ENCODE measurements at regions not wholly inside any gene's neighbourhood (a gene's known extent, or its start where the extent isn't known, plus 50 kb on each side); places are given as distances from the start of the nearest gene placed in this dataset.

DNA sequence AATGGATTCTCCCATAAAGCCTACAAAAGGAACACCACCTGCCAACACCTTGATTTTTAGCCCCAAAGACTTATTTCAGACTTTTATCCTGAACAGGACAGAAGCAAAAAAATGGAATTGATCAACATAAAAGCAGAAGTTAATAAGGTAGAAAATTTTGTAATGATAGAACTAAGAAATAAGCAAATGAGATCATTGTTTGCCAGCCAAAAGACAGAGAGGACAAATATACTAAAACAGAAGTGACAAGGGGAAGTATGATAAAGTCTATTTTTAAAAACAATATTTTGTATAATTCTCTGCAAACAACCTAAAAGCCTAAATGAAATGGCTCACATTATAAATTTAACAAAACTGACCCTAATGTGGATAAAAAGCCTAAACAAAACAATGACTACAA is 110.5 kb upstream of the PRSS3 start:
- Histone ChIP-seq H3K36me3 (ENCODE audit: insufficient read depth, low read length) (no peaks in the 10 kb centered on the region), H2AFZ (ENCODE audit: low read length) (no peak overlapping the region), H3K4me2 (ENCODE audit: low read length) (no peak overlapping the region), H3K9me3 (ENCODE audit: low read length) (no peaks in the 10 kb centered on the region), H3K4me1 (ENCODE audit: insufficient read depth, low read length, poor library complexity, severe bottlenecking) (no peaks in the 10 kb centered on the region), H3K79me2 (ENCODE audit: insufficient read depth, low read depth, low read length) (no peaks in the 10 kb centered on the region), H3K27ac (ENCODE audit: low read depth, low read length, poor library complexity, severe bottlenecking) (no peak overlapping the region), H3K9me2 (ENCODE audit: insufficient read depth, low read length) (no peaks in the 10 kb centered on the region), H3K4me3 (ENCODE audit: low read depth, low read length, poor library complexity, severe bottlenecking) (no peak overlapping the region), H4K20me1 (ENCODE audit: insufficient read depth, low read length) (no peaks in the 10 kb centered on the region)
- ChIA-PET POLR2A (no interaction called here), CTCF (ENCODE audit: unreplicated experiment) (no interaction called here)
- TF ChIP-seq EZH2phosphoT487 (IDR thresholded peaks at IDR 0.05; ENCODE audit: borderline replicate concordance, low read depth, low read length), result no peak
- TF ChIP-seq CTCF (conservative IDR thresholded peaks at IDR 0.05; ENCODE audit: low read length), result no peak
- BruUV-seq (replicated peaks), result no TSS peak
- intact Hi-C loops (cut with micrococcal nuclease; ENCODE audit: unreplicated experiment), result no loop called here
- no peak for DNase-seq (ENCODE audit: low spot score)

DNA sequence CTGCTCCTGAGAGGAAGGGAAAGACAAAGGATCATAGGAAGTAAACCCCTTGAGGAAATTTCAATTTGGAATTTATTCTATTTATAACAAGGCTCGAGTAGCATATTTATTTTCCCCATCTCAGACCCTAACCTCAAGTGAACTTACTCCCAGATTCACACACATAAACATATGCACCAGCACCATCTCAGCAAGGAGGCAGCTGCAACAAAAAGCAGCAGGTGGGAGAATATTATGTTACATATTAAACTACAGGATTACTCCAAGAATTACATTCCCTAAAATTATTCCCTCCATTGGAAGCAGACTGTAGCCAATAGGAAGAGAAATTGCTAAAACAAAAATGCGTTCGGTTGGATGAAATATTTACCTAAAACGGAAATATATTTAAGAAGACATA is 108.4 kb upstream of the PRSS3 start:
- no peak overlapping the region for H3K27ac ChIP-seq (ENCODE audit: low read depth, low read length, poor library complexity, severe bottlenecking)
- intact Hi-C loops (cut with micrococcal nuclease; ENCODE audit: unreplicated experiment), result no loop called here
- TF ChIP-seq CTCF (conservative IDR thresholded peaks at IDR 0.05; ENCODE audit: low read length) (no peak), EZH2phosphoT487 (IDR thresholded peaks at IDR 0.05; ENCODE audit: borderline replicate concordance, low read depth, low read length) (no peak)
- H3K36me3 ChIP-seq (ENCODE audit: insufficient read depth, low read length), result no peaks in the 10 kb centered on the region
- no peaks in the 10 kb centered on the region for H3K4me1 ChIP-seq (ENCODE audit: insufficient read depth, low read length, poor library complexity, severe bottlenecking)
- H3K4me3 ChIP-seq (ENCODE audit: low read depth, low read length, poor library complexity, severe bottlenecking), result no peak overlapping the region
- BruUV-seq (replicated peaks), result no TSS peak
- CTCF ChIA-PET (ENCODE audit: unreplicated experiment), result no interaction called here
- H3K4me2 ChIP-seq (ENCODE audit: low read length), result no peak overlapping the region
- POLR2A ChIA-PET, result no interaction called here
- H4K20me1 ChIP-seq (ENCODE audit: insufficient read depth, low read length), result no peaks in the 10 kb centered on the region
- no peaks in the 10 kb centered on the region for H3K9me2 ChIP-seq (ENCODE audit: insufficient read depth, low read length)
- no peak overlapping the region for H2AFZ ChIP-seq (ENCODE audit: low read length)
- no peaks in the 10 kb centered on the region for H3K79me2 ChIP-seq (ENCODE audit: insufficient read depth, low read depth, low read length)
- H3K9me3 ChIP-seq (ENCODE audit: low read length), result no peaks in the 10 kb centered on the region
- DNase-seq (ENCODE audit: low spot score), result no peak

GRCh38 chr9:33687779-33688178 is 107.6 kb upstream of the PRSS3 start:
- Histone ChIP-seq H4K20me1 (ENCODE audit: insufficient read depth, low read length) (no peaks in the 10 kb centered on the region), H3K36me3 (ENCODE audit: insufficient read depth, low read length) (no peaks in the 10 kb centered on the region), H3K9me2 (ENCODE audit: insufficient read depth, low read length) (no peaks in the 10 kb centered on the region), H2AFZ (ENCODE audit: low read length) (no peak overlapping the region), H3K4me1 (ENCODE audit: insufficient read depth, low read length, poor library complexity, severe bottlenecking) (no peaks in the 10 kb centered on the region), H3K79me2 (ENCODE audit: insufficient read depth, low read depth, low read length) (no peaks in the 10 kb centered on the region), H3K4me3 (ENCODE audit: low read depth, low read length, poor library complexity, severe bottlenecking) (no peak overlapping the region), H3K9me3 (ENCODE audit: low read length) (no peaks in the 10 kb centered on the region), H3K27ac (ENCODE audit: low read depth, low read length, poor library complexity, severe bottlenecking) (no peak overlapping the region), H3K4me2 (ENCODE audit: low read length) (no peak overlapping the region)
- DNase-seq (ENCODE audit: low spot score), result no peak
- ChIA-PET POLR2A (no interaction called here), CTCF (ENCODE audit: unreplicated experiment) (no interaction called here)
- TF ChIP-seq EZH2phosphoT487 (IDR thresholded peaks at IDR 0.05; ENCODE audit: borderline replicate concordance, low read depth, low read length), result no peak
- TF ChIP-seq CTCF (conservative IDR thresholded peaks at IDR 0.05; ENCODE audit: low read length), result no peak
- intact Hi-C loops (cut with micrococcal nuclease; ENCODE audit: unreplicated experiment), result no loop called here
- no TSS peak for BruUV-seq (replicated peaks)
